HCT116 (cell line): ENCODE measurements at regions not wholly inside any gene's neighbourhood (a gene's known extent, or its start where the extent isn't known, plus 50 kb on each side); places are given as distances from the start of the nearest gene placed in this dataset.

ENCODE experiments used
- ATAC-seq: fragments of 200-7000 bp; cut with Tn5 transposase; 2 replicates; pipeline ENCODE4 v1.9.1; 2020; ENCODE audit warnings: mild to moderate bottlenecking, moderate library complexity
- BruUV-seq: library from RNA; stranded (reverse); fragments of 400-500 nt; replicated peaks from 2 replicates; lab custom pipeline; 2021; lab: Mats Ljungman, UMichigan
- CTCF ChIA-PET: fragments of 300-600 bp; sonication (Branson Sonifier 250); formaldehyde crosslinking; loops from one replicate; lab custom pipeline; 2021; ENCODE audit warnings: antibody characterized with exemption; lab: Charles Lee
- POLR2A ChIA-PET: fragments of 300-600, 350-600 bp; sonication (Branson Sonifier 250); formaldehyde crosslinking; loops from one replicate; lab custom pipeline; 2021; ENCODE audit warnings: antibody characterized with exemption; lab: Charles Lee
- RAD21 ChIA-PET, 2 experiments: fragments of 300-600 bp; sonication (Branson Sonifier 250); formaldehyde crosslinking; loops; one replicate each; lab custom pipeline; 2023; ENCODE audit warnings: low total read pairs in 2 of 2; ENCODE audit not compliant: uncharacterized antibody in 2 of 2, unreplicated experiment in 2 of 2, low non-redundant PET in 1 of 2; lab: Charles Lee
- DNase-seq: peaks from one replicate; pipeline ENCODE4 v3.0.0-alpha.2; 2010; ENCODE audit warnings: low read depth, low spot score
- H2AFZ ChIP-seq: fragments of 200-600 bp; shearing (Covaris generic), sonication (generic); 2 replicates; pipeline ENCODE4 v1.6.1; 2017; ENCODE audit warnings: low read depth, mixed run types, mixed read lengths, antibody characterized with exemption, low read length; ENCODE audit not compliant: poor library complexity, severe bottlenecking
- H3K27ac ChIP-seq: 2 replicates; pipeline ENCODE4 v1.5.1; 2012; ENCODE audit warnings: low read depth, low read length
- H3K27me3 ChIP-seq: fragments of 200-600 bp; sonication (generic); 2 replicates; pipeline ENCODE4 v1.6.1; 2016; ENCODE audit warnings: mixed run types, low read length, mixed read lengths; ENCODE audit not compliant: insufficient read depth
- H3K36me3 ChIP-seq, 2 experiments: fragments of 200-500 bp in 1 of 2; fragments of 200-600 bp in 1 of 2; sonication (Bioruptor generic) in 1 of 2; sonication (generic) in 1 of 2; 2 replicates each; pipeline versions ENCODE4 v1.5.1 to v1.6.1; 2014 to 2016; ENCODE audit warnings: low read length in 2 of 2, inconsistent platforms in 1 of 2, mixed read lengths in 1 of 2, mixed run types in 1 of 2; ENCODE audit not compliant: insufficient read depth in 2 of 2, control insufficient read depth in 1 of 2
- H3K4me1 ChIP-seq, 2 experiments: fragments of 200-600 bp in 1 of 2; sonication (generic) in 1 of 2; 2 replicates each; pipeline versions ENCODE4 v1.5.1 to v1.6.1; 2012 to 2017; ENCODE audit warnings: low read length in 2 of 2, inconsistent platforms in 1 of 2, mild to moderate bottlenecking in 1 of 2, mixed read lengths in 1 of 2, mixed run types in 1 of 2, moderate library complexity in 1 of 2; ENCODE audit not compliant: insufficient read depth in 2 of 2, control insufficient read depth in 1 of 2
- H3K4me2 ChIP-seq: fragments of 200-600 bp; sonication (generic); 2 replicates; pipeline ENCODE4 v1.6.1; 2017; ENCODE audit warnings: mixed run types, low read length, mixed read lengths
- H3K4me3 ChIP-seq, 2 experiments: fragments of 200-600 bp in 1 of 2; sonication (generic) in 1 of 2; replicated peaks in 1 of 2; 2 replicates each; pipeline ENCODE4 v1.5.1; 2011 to 2016; ENCODE audit warnings: low read length in 2 of 2, control low read depth in 1 of 2, low read depth in 1 of 2, mild to moderate bottlenecking in 1 of 2, mixed read lengths in 1 of 2, mixed run types in 1 of 2
- H3K79me2 ChIP-seq: fragments of 200-600 bp; sonication (generic); 2 replicates; pipeline ENCODE4 v1.6.1; 2017; ENCODE audit warnings: mild to moderate bottlenecking, mixed run types, low read length, moderate library complexity, mixed read lengths; ENCODE audit not compliant: insufficient read depth
- H3K9ac ChIP-seq: fragments of 200-600 bp; sonication (generic); 2 replicates; pipeline ENCODE4 v1.6.1; 2016; ENCODE audit warnings: low read length, mixed read lengths
- H3K9me2 ChIP-seq: fragments of 200-600 bp; sonication (generic), shearing (Covaris generic); 2 replicates; pipeline ENCODE4 v1.6.1; 2017; ENCODE audit warnings: mixed run types, mild to moderate bottlenecking, moderate library complexity; ENCODE audit not compliant: insufficient read depth
- H3K9me3 ChIP-seq, 2 experiments: fragments of 200-500 bp in 1 of 2; fragments of 200-600 bp in 1 of 2; sonication (Bioruptor generic) in 1 of 2; sonication (generic) in 1 of 2; 2 replicates each; pipeline ENCODE4 v1.6.1; 2014 to 2017; ENCODE audit warnings: low read length in 2 of 2, mixed read lengths in 2 of 2, inconsistent platforms in 1 of 2, low read depth in 1 of 2, mild to moderate bottlenecking in 1 of 2, mixed run types in 1 of 2, moderate library complexity in 1 of 2; ENCODE audit not compliant: control insufficient read depth in 1 of 2, insufficient read depth in 1 of 2
- H4K20me1 ChIP-seq: fragments of 200-600 bp; sonication (generic), shearing (Covaris generic); 2 replicates; pipeline ENCODE4 v1.6.1; 2017; ENCODE audit warnings: mixed run types, mild to moderate bottlenecking, moderate library complexity; ENCODE audit not compliant: insufficient read depth
- CBX3 ChIP-seq: IDR thresholded peaks from 2 replicates; pipeline ENCODE4 v1.6.1; 2012; ENCODE audit warnings: low read depth
- EZH2 ChIP-seq: fragments of 200-600 bp; sonication (generic); IDR thresholded peaks from 2 replicates; pipeline ENCODE4 v1.6.1; 2017; ENCODE audit warnings: antibody characterized with exemption, mixed run types
- RAD21 ChIP-seq: IDR thresholded peaks from 2 replicates; pipeline ENCODE4 v1.6.1; 2012; ENCODE audit warnings: low read depth, mild to moderate bottlenecking
- SIN3A ChIP-seq: IDR thresholded peaks from 2 replicates; pipeline ENCODE4 v1.6.1; 2012; ENCODE audit warnings: low read depth
- SRF ChIP-seq: IDR thresholded peaks from 2 replicates; pipeline ENCODE4 v1.6.1; 2012; ENCODE audit warnings: low read depth
- TCF7L2 ChIP-seq: IDR thresholded peaks from 2 replicates; pipeline ENCODE4 v1.7.0; 2011; ENCODE audit warnings: borderline replicate concordance, inconsistent platforms; ENCODE audit not compliant: insufficient read depth, insufficient read length; ENCODE audit errors: extremely low read depth
- YY1 ChIP-seq: IDR thresholded peaks from 2 replicates; pipeline ENCODE4 v1.6.1; 2011; ENCODE audit warnings: low read length, low read depth, moderate library complexity, mild to moderate bottlenecking; ENCODE audit not compliant: insufficient replicate concordance; ENCODE audit errors: extremely low read depth
- intact Hi-C: fragments of 100-400 bp; cut with micrococcal nuclease; formaldehyde crosslinking; loops from 2 replicates; pipeline ENCODE4 v1.10.0; 2022
- TF ChIP-seq, protein P1 (sequence below): IDR thresholded peaks from 2 replicates; pipeline ENCODE4 v1.6.1; 2011; ENCODE audit warnings: mild to moderate bottlenecking, low read length, moderate library complexity; ENCODE audit not compliant: insufficient replicate concordance; ENCODE audit errors: extremely low read depth
- TF ChIP-seq, protein P2 (sequence below): IDR thresholded peaks from 2 replicates; pipeline ENCODE4 v1.6.1; 2012; ENCODE audit warnings: low read depth
- TF ChIP-seq, protein P3 (sequence below): IDR thresholded peaks from 2 replicates; pipeline ENCODE4 v1.6.1; 2012
- TF ChIP-seq, protein P4 (sequence below): IDR thresholded peaks from 2 replicates; pipeline ENCODE4 v1.6.1; 2012

DNA sequence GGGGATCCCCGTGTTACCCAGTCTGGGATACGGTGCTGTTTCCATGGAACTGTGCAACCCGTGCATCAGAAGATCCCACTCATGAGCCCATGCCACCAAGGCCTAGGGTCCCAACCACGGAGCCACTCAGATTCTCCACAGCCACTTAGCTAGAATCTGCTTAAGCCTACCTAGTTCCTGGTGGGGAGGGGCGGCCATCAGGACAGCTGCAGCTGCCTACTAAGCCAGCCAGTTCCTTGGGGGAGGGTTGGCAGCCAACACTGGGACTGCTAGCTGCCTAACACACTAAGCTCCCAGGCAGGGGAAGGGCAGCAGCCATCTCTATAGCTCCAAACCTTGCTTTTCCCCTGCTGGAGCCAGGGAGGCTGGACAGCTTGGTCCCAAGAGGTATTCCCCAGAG lies 549.2 kb upstream of the BRINP3 start:
- H3K4me1 ChIP-seq, result peaks cover 2 to 5% of the 10 kb centered on the region in 2 experiments; a peak in 2 of 4 replicates
- ATAC-seq (no peak), DNase-seq (no peak)
- no peak overlapping the region for H3K4me3 ChIP-seq
- CTCF ChIA-PET, result no interaction called here
- no peaks in the 10 kb centered on the region for H3K9me3 ChIP-seq
- no peaks in the 10 kb centered on the region for H3K36me3 ChIP-seq
- H3K79me2 ChIP-seq, result no peaks in the 10 kb centered on the region
- H3K27me3 ChIP-seq, result no peaks in the 10 kb centered on the region
- RAD21 ChIA-PET, result no interaction called here
- no peak overlapping the region for H2AFZ ChIP-seq
- intact Hi-C loops, result no loop called here
- no TSS peak for BruUV-seq
- no peak for TF ChIP-seq EZH2
- TF ChIP-seq SIN3A, result no peak
- TF ChIP-seq RAD21, result no peak
- TF ChIP-seq SRF, result no peak
- TF ChIP-seq, protein P1, sequence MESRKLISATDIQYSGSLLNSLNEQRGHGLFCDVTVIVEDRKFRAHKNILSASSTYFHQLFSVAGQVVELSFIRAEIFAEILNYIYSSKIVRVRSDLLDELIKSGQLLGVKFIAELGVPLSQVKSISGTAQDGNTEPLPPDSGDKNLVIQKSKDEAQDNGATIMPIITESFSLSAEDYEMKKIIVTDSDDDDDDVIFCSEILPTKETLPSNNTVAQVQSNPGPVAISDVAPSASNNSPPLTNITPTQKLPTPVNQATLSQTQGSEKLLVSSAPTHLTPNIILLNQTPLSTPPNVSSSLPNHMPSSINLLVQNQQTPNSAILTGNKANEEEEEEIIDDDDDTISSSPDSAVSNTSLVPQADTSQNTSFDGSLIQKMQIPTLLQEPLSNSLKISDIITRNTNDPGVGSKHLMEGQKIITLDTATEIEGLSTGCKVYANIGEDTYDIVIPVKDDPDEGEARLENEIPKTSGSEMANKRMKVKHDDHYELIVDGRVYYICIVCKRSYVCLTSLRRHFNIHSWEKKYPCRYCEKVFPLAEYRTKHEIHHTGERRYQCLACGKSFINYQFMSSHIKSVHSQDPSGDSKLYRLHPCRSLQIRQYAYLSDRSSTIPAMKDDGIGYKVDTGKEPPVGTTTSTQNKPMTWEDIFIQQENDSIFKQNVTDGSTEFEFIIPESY, result no peak
- TF ChIP-seq CBX3, result no peak
- TF ChIP-seq, protein P2, sequence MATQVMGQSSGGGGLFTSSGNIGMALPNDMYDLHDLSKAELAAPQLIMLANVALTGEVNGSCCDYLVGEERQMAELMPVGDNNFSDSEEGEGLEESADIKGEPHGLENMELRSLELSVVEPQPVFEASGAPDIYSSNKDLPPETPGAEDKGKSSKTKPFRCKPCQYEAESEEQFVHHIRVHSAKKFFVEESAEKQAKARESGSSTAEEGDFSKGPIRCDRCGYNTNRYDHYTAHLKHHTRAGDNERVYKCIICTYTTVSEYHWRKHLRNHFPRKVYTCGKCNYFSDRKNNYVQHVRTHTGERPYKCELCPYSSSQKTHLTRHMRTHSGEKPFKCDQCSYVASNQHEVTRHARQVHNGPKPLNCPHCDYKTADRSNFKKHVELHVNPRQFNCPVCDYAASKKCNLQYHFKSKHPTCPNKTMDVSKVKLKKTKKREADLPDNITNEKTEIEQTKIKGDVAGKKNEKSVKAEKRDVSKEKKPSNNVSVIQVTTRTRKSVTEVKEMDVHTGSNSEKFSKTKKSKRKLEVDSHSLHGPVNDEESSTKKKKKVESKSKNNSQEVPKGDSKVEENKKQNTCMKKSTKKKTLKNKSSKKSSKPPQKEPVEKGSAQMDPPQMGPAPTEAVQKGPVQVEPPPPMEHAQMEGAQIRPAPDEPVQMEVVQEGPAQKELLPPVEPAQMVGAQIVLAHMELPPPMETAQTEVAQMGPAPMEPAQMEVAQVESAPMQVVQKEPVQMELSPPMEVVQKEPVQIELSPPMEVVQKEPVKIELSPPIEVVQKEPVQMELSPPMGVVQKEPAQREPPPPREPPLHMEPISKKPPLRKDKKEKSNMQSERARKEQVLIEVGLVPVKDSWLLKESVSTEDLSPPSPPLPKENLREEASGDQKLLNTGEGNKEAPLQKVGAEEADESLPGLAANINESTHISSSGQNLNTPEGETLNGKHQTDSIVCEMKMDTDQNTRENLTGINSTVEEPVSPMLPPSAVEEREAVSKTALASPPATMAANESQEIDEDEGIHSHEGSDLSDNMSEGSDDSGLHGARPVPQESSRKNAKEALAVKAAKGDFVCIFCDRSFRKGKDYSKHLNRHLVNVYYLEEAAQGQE, result no peak
- TF ChIP-seq, protein P3, sequence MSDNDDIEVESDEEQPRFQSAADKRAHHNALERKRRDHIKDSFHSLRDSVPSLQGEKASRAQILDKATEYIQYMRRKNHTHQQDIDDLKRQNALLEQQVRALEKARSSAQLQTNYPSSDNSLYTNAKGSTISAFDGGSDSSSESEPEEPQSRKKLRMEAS, result no peak
- TF ChIP-seq YY1, result no peak
- TF ChIP-seq TCF7L2, result no peak
- TF ChIP-seq, protein P4, sequence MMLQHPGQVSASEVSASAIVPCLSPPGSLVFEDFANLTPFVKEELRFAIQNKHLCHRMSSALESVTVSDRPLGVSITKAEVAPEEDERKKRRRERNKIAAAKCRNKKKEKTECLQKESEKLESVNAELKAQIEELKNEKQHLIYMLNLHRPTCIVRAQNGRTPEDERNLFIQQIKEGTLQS, result no peak
- no peak overlapping the region for H3K4me2 ChIP-seq
- H3K9me2 ChIP-seq, result no peaks in the 10 kb centered on the region
- POLR2A ChIA-PET, result no interaction called here
- no peak overlapping the region for H3K27ac ChIP-seq
- no peaks in the 10 kb centered on the region for H4K20me1 ChIP-seq
- H3K9ac ChIP-seq, result no peak overlapping the region
